ENCODE measurements at regions not wholly inside any gene's neighbourhood (a gene's known extent, or its start where the extent isn't known, plus 50 kb on each side); places are given as distances from the start of the nearest gene placed in this dataset.

- no peak for TF ChIP-seq CTCF (conservative IDR thresholded peaks at IDR 0.05 in 1 of 2, IDR thresholded peaks at IDR 0.05 in 1 of 2; ENCODE audit: extremely low read depth in 1 of 2, insufficient read depth in 1 of 2, low read depth in 1 of 2, low read length in 2 of 2)
- TF ChIP-seq EZH2 (IDR thresholded peaks at IDR 0.05; ENCODE audit: borderline replicate concordance, low read length), result no peak
These were observed 77.7 kb upstream of the ADAMTS2 start for GRCh38 chr5:179422908-179423481.

Data from mammary epithelial cell (primary cell).